K562 (cell line): ENCODE measurements at regions not wholly inside any gene's neighbourhood (a gene's known extent, or its start where the extent isn't known, plus 50 kb on each side); places are given as distances from the start of the nearest gene placed in this dataset.

ENCODE experiments used
- ATAC-seq: fragments of 200-7000 bp; cut with Tn5 transposase; 3 replicates; pipeline ENCODE4 v1.9.1; 2020; ENCODE audit warnings: moderate library complexity
- BruUV-seq: library from RNA; stranded (reverse); fragments of 400-500 nt; replicated peaks from 2 replicates; lab custom pipeline; 2021; lab: Mats Ljungman, UMichigan
- CTCF ChIA-PET: fragments of 300-600 bp; formaldehyde crosslinking; extraction: SDS; loops from one replicate; lab custom pipeline; 2021; ENCODE audit warnings: low intra/inter-chr PET ratio; lab: Yijun Ruan, JAX
- POLR2A ChIA-PET: fragments of 300-600, 350-650 bp; sonication (Branson Sonifier 250); formaldehyde crosslinking; extraction: SDS; loops from one replicate; lab custom pipeline; 2021; ENCODE audit warnings: antibody characterized with exemption, inconsistent platforms; lab: Yijun Ruan, JAX
- DNase-seq, 4 experiments: peaks; one replicate each; pipeline versions ENCODE4 v3.0.0 to v3.0.0-alpha.2; 2011 to 2018; ENCODE audit warnings: low spot score in 3 of 4, mixed read lengths in 3 of 4; ENCODE audit errors: extremely low read depth in 1 of 4
- FAIRE-seq: peaks from 2 replicates; lab custom pipeline; 2011; peaks lifted over from hg19 to GRCh38; lab: Jason Lieb, UNC
- H2AFZ ChIP-seq: 2 replicates; pipeline ENCODE4 v1.6.0; 2011; ENCODE audit warnings: low read depth, low read length, control low read depth, inconsistent platforms
- H3K27ac ChIP-seq: fragments of 200-600 bp; 3 replicates; pipeline ENCODE4 v1.8.0; 2011; ENCODE audit warnings: low read depth, mild to moderate bottlenecking, control low read depth, inconsistent platforms, low read length, moderate library complexity, mixed read lengths; ENCODE audit errors: extremely low read depth
- H3K27me3 ChIP-seq, 2 experiments: fragments of 300-600 bp in 1 of 2; 2 replicates in 1 of 2; 3 replicates in 1 of 2; pipeline versions ENCODE4 v1.6.0 to v1.8.0; 2011; ENCODE audit warnings: inconsistent platforms in 2 of 2, low read length in 2 of 2, mild to moderate bottlenecking in 1 of 2, mixed read lengths in 1 of 2, moderate library complexity in 1 of 2; ENCODE audit not compliant: control insufficient read depth in 2 of 2, insufficient read depth in 2 of 2
- H3K36me3 ChIP-seq: fragments of 300-600 bp; 3 replicates; pipeline ENCODE4 v1.8.0; 2011; ENCODE audit warnings: mild to moderate bottlenecking, low read length, inconsistent platforms; ENCODE audit not compliant: control insufficient read depth, insufficient read depth
- H3K4me1 ChIP-seq, 2 experiments: fragments of 200-600 bp in 1 of 2; replicated peaks in 1 of 2; 2 replicates in 1 of 2; 3 replicates in 1 of 2; pipeline versions ENCODE4 v1.5.1 to v1.8.0; 2011; ENCODE audit warnings: inconsistent platforms in 2 of 2, low read length in 2 of 2, mild to moderate bottlenecking in 1 of 2, mixed read lengths in 1 of 2, moderate library complexity in 1 of 2; ENCODE audit not compliant: control insufficient read depth in 2 of 2, insufficient read depth in 2 of 2
- H3K4me2 ChIP-seq: 2 replicates; pipeline ENCODE4 v1.6.1; 2011; ENCODE audit warnings: low read length, control low read depth, inconsistent platforms, mixed read lengths; ENCODE audit not compliant: insufficient read depth
- H3K4me3 ChIP-seq: fragments of 200-600 bp; sonication (generic), shearing (Covaris generic); 2 replicates; pipeline ENCODE4 v1.5.1; 2016; ENCODE audit warnings: control low read depth, inconsistent platforms
- H3K79me2 ChIP-seq: fragments of 200-600 bp; 3 replicates; pipeline ENCODE4 v1.8.0; 2011; ENCODE audit warnings: low read length, inconsistent platforms; ENCODE audit not compliant: control insufficient read depth, insufficient read depth
- H3K9ac ChIP-seq, 2 experiments: 2 replicates each; pipeline versions ENCODE4 v1.6.0 to v1.6.1; 2011; ENCODE audit warnings: low read depth in 2 of 2, low read length in 2 of 2, control low read depth in 1 of 2, inconsistent platforms in 1 of 2, mild to moderate bottlenecking in 1 of 2, mixed read lengths in 1 of 2; ENCODE audit not compliant: insufficient read depth in 1 of 2
- H3K9me1 ChIP-seq: one replicate; pipeline ENCODE4 v1.6.0; 2011; ENCODE audit warnings: inconsistent platforms, mild to moderate bottlenecking, low read length, moderate library complexity; ENCODE audit not compliant: control insufficient read depth, insufficient read depth
- H3K9me3 ChIP-seq: replicated peaks from 2 replicates; pipeline ENCODE4 v1.5.1; 2011; ENCODE audit warnings: low read depth, low read length, inconsistent platforms; ENCODE audit not compliant: control insufficient read depth, insufficient read depth
- H4K20me1 ChIP-seq: replicated peaks from 2 replicates; pipeline ENCODE4 v1.6.1; 2011; ENCODE audit warnings: low read length, inconsistent platforms, mixed read lengths; ENCODE audit not compliant: control insufficient read depth, insufficient read depth
- CREB3L1 ChIP-seq: fragments of 450-650 bp; IDR thresholded peaks from 2 replicates; pipeline ENCODE4 v1.6.1; 2014; ENCODE audit warnings: low read depth, mild to moderate bottlenecking, moderate library complexity, borderline replicate concordance
- HDAC8 ChIP-seq: fragments of 450-650 bp; IDR thresholded peaks from 2 replicates; pipeline ENCODE4 v1.6.1; 2016; ENCODE audit warnings: mild to moderate bottlenecking, missing genetic modification characterization, moderate library complexity, missing compliant biosample characterization
- HSF4 ChIP-seq: fragments of 250-450 bp; sonication (Bioruptor Pico); IDR thresholded peaks from 2 replicates; pipeline ENCODE4 v2.1.2; 2022; ENCODE audit warnings: mild to moderate bottlenecking, moderate library complexity, borderline replicate concordance
- KAT7 ChIP-seq: sonication (generic); formaldehyde crosslinking; IDR thresholded peaks from 2 replicates; pipeline ENCODE4 v1.8.0; 2022; ENCODE audit warnings: missing genetic modification reagents, mild to moderate bottlenecking, borderline replicate concordance
- MAZ ChIP-seq, 2 experiments: fragments of 450-650 bp in 1 of 2; sonication (generic) in 1 of 2; formaldehyde crosslinking; IDR thresholded peaks in 1 of 2; conservative IDR thresholded peaks in 1 of 2; 2 replicates each; pipeline versions ENCODE4 v1.4.0 to v1.5.0; 2020; ENCODE audit warnings: mild to moderate bottlenecking in 1 of 2, missing genetic modification reagents in 1 of 2
- MCM2 ChIP-seq: fragments of 450-650 bp; IDR thresholded peaks from 2 replicates; pipeline ENCODE4 v1.6.1; 2017; ENCODE audit warnings: low read depth, mild to moderate bottlenecking
- MTF1 ChIP-seq: fragments of 250-450 bp; sonication (Bioruptor Pico); IDR thresholded peaks from 2 replicates; pipeline ENCODE4 v1.9.0; 2021; ENCODE audit warnings: moderate library complexity, mild to moderate bottlenecking, inconsistent platforms, borderline replicate concordance
- POLR2AphosphoS5 ChIP-seq: IDR thresholded peaks from 2 replicates; pipeline ENCODE4 v1.6.1; 2011; ENCODE audit warnings: mild to moderate bottlenecking, low read depth, low read length, moderate library complexity; ENCODE audit not compliant: control insufficient read depth, insufficient read depth
- PTRF ChIP-seq: fragments of 450-650 bp; IDR thresholded peaks from 2 replicates; pipeline ENCODE4 v1.6.1; 2016; ENCODE audit warnings: mild to moderate bottlenecking, missing genetic modification characterization, missing compliant biosample characterization
- RBBP5 ChIP-seq: fragments of 200-600 bp; sonication (generic); IDR thresholded peaks from 2 replicates; pipeline ENCODE4 v1.6.1; 2012; ENCODE audit warnings: borderline replicate concordance, mild to moderate bottlenecking, low read length, control low read depth, inconsistent platforms; ENCODE audit not compliant: insufficient read depth, poor library complexity, severe bottlenecking
- SIX5 ChIP-seq, 2 experiments: IDR thresholded peaks; 2 replicates each; pipeline ENCODE4 v1.6.1; 2011; ENCODE audit warnings: low read length in 2 of 2, borderline replicate concordance in 1 of 2, low read depth in 1 of 2, mild to moderate bottlenecking in 1 of 2, moderate library complexity in 1 of 2; ENCODE audit not compliant: insufficient read depth in 1 of 2
- XRCC4 ChIP-seq: IDR thresholded peaks from one replicate; pipeline ENCODE4 v1.6.1; 2011; ENCODE audit not compliant: insufficient read depth, insufficient read length; ENCODE audit errors: extremely low read depth
- YBX1 ChIP-seq: fragments of 450-650 bp; IDR thresholded peaks from 2 replicates; pipeline ENCODE4 v1.7.1; 2016; ENCODE audit warnings: mild to moderate bottlenecking
- ZC3H4 ChIP-seq: sonication (generic); formaldehyde crosslinking; IDR thresholded peaks from 2 replicates; pipeline ENCODE4 v1.9.0; 2021; ENCODE audit warnings: missing genetic modification reagents, borderline replicate concordance
- WGBS: fragments of 100-300 bp; shearing (Covaris generic); methylation state at CpG from one replicate; pipeline ENCODE4 v1.1.6; 2016; ENCODE audit warnings: low coverage, mixed read lengths; ENCODE audit not compliant: insufficient coverage; ENCODE audit errors: missing lambda C conversion rate; 5-methylcytosine and 5-hydroxymethylcytosine counted together
- in situ Hi-C: fragments of 300-500 bp; cut with MboI; formaldehyde crosslinking; loops from 4 replicates; pipeline ENCODE4 v1.15.0; 2018; ENCODE audit warnings: inconsistent platforms, mixed read lengths
- intact Hi-C: fragments of 100-400 bp; cut with micrococcal nuclease; formaldehyde crosslinking; loops from 2 replicates; pipeline ENCODE4 v1.14.2; 2022

DNA sequence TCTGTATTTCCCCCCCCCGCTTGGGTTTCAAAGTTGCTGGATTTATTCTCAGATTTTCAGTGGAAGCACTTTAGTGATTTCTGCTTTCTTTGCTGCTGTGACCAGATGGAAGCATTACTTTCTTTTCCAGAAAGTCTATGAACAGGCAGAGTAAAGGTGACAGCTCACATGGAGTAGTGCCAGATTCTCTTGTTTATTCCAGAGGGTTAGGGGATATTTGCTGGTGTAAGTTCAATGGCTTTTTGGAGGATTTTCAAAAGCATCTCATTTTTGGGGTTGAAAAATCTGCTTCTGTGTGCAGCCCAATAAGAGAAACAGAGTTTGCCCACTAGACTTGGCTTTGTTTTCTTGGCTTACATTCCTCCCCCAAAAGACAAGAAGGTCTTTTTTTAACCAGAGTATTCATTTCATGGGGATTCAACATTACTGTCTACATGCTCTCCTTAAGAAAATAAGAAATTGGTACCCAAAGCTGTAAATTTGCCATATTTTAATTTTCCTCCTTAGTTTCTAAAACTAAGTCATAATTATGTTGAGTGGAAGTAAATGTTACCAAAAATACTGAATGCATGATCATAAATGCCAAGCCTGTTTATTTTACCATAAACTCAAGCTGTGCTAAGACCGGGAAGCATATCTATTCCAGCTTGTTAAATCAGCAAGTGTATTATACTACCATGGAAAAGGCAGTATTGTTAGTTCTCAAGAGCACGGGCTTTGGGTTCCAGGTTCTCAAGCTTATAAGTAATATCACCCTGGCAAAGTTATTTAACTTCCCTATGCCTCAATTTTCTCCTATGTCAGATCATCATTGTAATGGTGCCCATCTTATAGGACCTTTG lies 557.2 kb downstream of the CPS1 start:
- no peak overlapping the region for H3K4me2 ChIP-seq
- no peaks in the 10 kb centered on the region for H3K9me1 ChIP-seq
- ChIA-PET POLR2A (no interaction called here), CTCF (no interaction called here)
- FAIRE-seq, result no peak
- WGBS, result 0% methylated on average over 3 of the region's 3 CpGs
- BruUV-seq, result no TSS peak
- H3K4me1 ChIP-seq, result no peaks in the 10 kb centered on the region
- H4K20me1 ChIP-seq, result no peaks in the 10 kb centered on the region
- no peak for TF ChIP-seq SIX5 (IDR thresholded peaks at IDR 0.05; ENCODE audit: borderline replicate concordance in 1 of 2, insufficient read depth in 1 of 2, low read depth in 1 of 2, low read length in 2 of 2)
- no peak for TF ChIP-seq YBX1
- TF ChIP-seq MTF1 (CRISPR knock-in tag), result no peak
- TF ChIP-seq MAZ (CRISPR knock-in tag; conservative IDR thresholded peaks at IDR 0.05 in 1 of 2, IDR thresholded peaks at IDR 0.05 in 1 of 2), result no peak
- no peak for TF ChIP-seq RBBP5
- no peak for TF ChIP-seq HDAC8 (tag)
- TF ChIP-seq ZC3H4 (CRISPR knock-in tag), result no peak
- TF ChIP-seq XRCC4, result no peak
- TF ChIP-seq POLR2AphosphoS5, result no peak
- no peak for TF ChIP-seq CREB3L1
- no peak for TF ChIP-seq MCM2
- TF ChIP-seq KAT7 (CRISPR knock-in tag), result no peak
- TF ChIP-seq HSF4 (CRISPR knock-in tag), result no peak
- no peak for TF ChIP-seq PTRF (tag)
- no peak overlapping the region for H2AFZ ChIP-seq
- no peak overlapping the region for H3K4me3 ChIP-seq
- intact Hi-C loops (no loop called here), in situ Hi-C loops (no loop called here)
- H3K9ac ChIP-seq, result no peak overlapping the region
- no peak for DNase-seq
- no peak overlapping the region for H3K27ac ChIP-seq
- H3K79me2 ChIP-seq, result no peaks in the 10 kb centered on the region
- no peaks in the 10 kb centered on the region for H3K36me3 ChIP-seq
- no peaks in the 10 kb centered on the region for H3K9me3 ChIP-seq
- H3K27me3 ChIP-seq, result no peaks in the 10 kb centered on the region
- no peak for ATAC-seq
